Uterus (tissue), 2 donors: ENCODE measurements at regions not wholly inside any gene's neighbourhood (a gene's known extent, or its start where the extent isn't known, plus 50 kb on each side); places are given as distances from the start of the nearest gene placed in this dataset.

Experiments used
- POLR2A ChIP-seq, 2 donors: fragments of 450-650 bp; IDR thresholded peaks; one replicate each; pipeline ENCODE4 v1.6.1; 2016; ENCODE audit warnings: antibody characterized with exemption in 2 of 2, mild to moderate bottlenecking in 1 of 2, moderate library complexity in 1 of 2
- TF ChIP-seq, protein P1 (sequence below), 4 experiments: fragments of 200-600 bp in 2 of 4; fragments of 450-650 bp in 2 of 4; sonication (generic) in 2 of 4; IDR thresholded peaks; one replicate each; pipeline ENCODE4 v1.5.1; 2016 to 2019; ENCODE audit warnings: antibody characterized with exemption in 4 of 4, mild to moderate bottlenecking in 2 of 4, moderate library complexity in 1 of 4

- TF ChIP-seq, protein P1, sequence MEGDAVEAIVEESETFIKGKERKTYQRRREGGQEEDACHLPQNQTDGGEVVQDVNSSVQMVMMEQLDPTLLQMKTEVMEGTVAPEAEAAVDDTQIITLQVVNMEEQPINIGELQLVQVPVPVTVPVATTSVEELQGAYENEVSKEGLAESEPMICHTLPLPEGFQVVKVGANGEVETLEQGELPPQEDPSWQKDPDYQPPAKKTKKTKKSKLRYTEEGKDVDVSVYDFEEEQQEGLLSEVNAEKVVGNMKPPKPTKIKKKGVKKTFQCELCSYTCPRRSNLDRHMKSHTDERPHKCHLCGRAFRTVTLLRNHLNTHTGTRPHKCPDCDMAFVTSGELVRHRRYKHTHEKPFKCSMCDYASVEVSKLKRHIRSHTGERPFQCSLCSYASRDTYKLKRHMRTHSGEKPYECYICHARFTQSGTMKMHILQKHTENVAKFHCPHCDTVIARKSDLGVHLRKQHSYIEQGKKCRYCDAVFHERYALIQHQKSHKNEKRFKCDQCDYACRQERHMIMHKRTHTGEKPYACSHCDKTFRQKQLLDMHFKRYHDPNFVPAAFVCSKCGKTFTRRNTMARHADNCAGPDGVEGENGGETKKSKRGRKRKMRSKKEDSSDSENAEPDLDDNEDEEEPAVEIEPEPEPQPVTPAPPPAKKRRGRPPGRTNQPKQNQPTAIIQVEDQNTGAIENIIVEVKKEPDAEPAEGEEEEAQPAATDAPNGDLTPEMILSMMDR (IDR thresholded peaks at IDR 0.05), result no peak
- TF ChIP-seq POLR2A (IDR thresholded peaks at IDR 0.05), result no peak
These were observed 460.0 kb downstream of the BUD13 start for GRCh38 chr11:116312570-116313391.
